ENCODE measurements at regions not wholly inside any gene's neighbourhood (a gene's known extent, or its start where the extent isn't known, plus 50 kb on each side); places are given as distances from the start of the nearest gene placed in this dataset.
A peak's percentile ranks its signal among the peaks of the same experiment; 100 is the strongest.

- H3K9me3 Mint-ChIP-seq: no peaks in the 10 kb centered on the region
- H3K4me1 Mint-ChIP-seq: no peaks in the 10 kb centered on the region
- H3K27ac Mint-ChIP-seq: no peak overlapping the region
Observed at GRCh38 chr12:127012109-127012508, 1254.9 kb upstream of the TMEM132C start.

GRCh38 chr12:127013197-127013596 lies 1253.8 kb upstream of the TMEM132C start:
- no peak for TF ChIP-seq CTCF (IDR thresholded peaks at IDR 0.05; ENCODE audit: unreplicated experiment)
- Mint-ChIP-seq H3K27me3 (ENCODE audit: low read depth) (no peaks in the 10 kb centered on the region), H3K4me3 (no peak overlapping the region), H3K36me3 (no peaks in the 10 kb centered on the region), H3K4me1 (no peaks in the 10 kb centered on the region), H3K27ac (no peak overlapping the region), H3K9me3 (no peaks in the 10 kb centered on the region)
- DNase-seq (ENCODE audit: low spot score in 2 of 2, unreplicated experiment in 2 of 2): no peak

More at GRCh38 chr12:127012109-127012508, 1254.9 kb upstream of the TMEM132C start:
- TF ChIP-seq CTCF (IDR thresholded peaks at IDR 0.05; ENCODE audit: unreplicated experiment): no peak
- no peaks in the 10 kb centered on the region for H3K27me3 Mint-ChIP-seq (ENCODE audit: low read depth)
- DNase-seq (ENCODE audit: low spot score in 2 of 2, unreplicated experiment in 2 of 2): no peak
- H3K4me3 Mint-ChIP-seq: no peak overlapping the region
- H3K36me3 Mint-ChIP-seq: no peaks in the 10 kb centered on the region

- Mint-ChIP-seq H3K27me3 (ENCODE audit: low read depth) (no peaks in the 10 kb centered on the region), H3K4me3 (no peak overlapping the region), H3K4me1 (no peaks in the 10 kb centered on the region), H3K27ac (no peak overlapping the region), H3K36me3 (no peaks in the 10 kb centered on the region), H3K9me3 (no peaks in the 10 kb centered on the region)
- no peak for DNase-seq (ENCODE audit: low spot score in 2 of 2, unreplicated experiment in 2 of 2)
- TF ChIP-seq CTCF (IDR thresholded peaks at IDR 0.05; ENCODE audit: unreplicated experiment): no peak
Observed at GRCh38 chr12:127014079-127014478, 1252.9 kb upstream of the TMEM132C start.

- TF ChIP-seq CTCF (IDR thresholded peaks at IDR 0.05; ENCODE audit: unreplicated experiment): no peak
Observed at GRCh38 chr12:127024791-127025190, 1242.2 kb upstream of the TMEM132C start.

GRCh38 chr12:127025545-127025944 lies 1241.4 kb upstream of the TMEM132C start:
- no peaks in the 10 kb centered on the region for H3K9me3 Mint-ChIP-seq
- no peak overlapping the region for H3K27ac Mint-ChIP-seq
- no peak overlapping the region for H3K4me3 Mint-ChIP-seq
- peak; percentile 44 for TF ChIP-seq CTCF (IDR thresholded peaks at IDR 0.05; ENCODE audit: unreplicated experiment)
- DNase-seq (ENCODE audit: low spot score in 2 of 2, unreplicated experiment in 2 of 2): no peak
- no peaks in the 10 kb centered on the region for H3K4me1 Mint-ChIP-seq
- peaks cover 14% of the 10 kb centered on the region for H3K27me3 Mint-ChIP-seq (ENCODE audit: low read depth)
- H3K36me3 Mint-ChIP-seq: no peaks in the 10 kb centered on the region

More at GRCh38 chr12:127024791-127025190, 1242.2 kb upstream of the TMEM132C start:
- peaks cover 13% of the 10 kb centered on the region for H3K27me3 Mint-ChIP-seq (ENCODE audit: low read depth)
- no peaks in the 10 kb centered on the region for H3K36me3 Mint-ChIP-seq
- no peak for DNase-seq (ENCODE audit: low spot score in 2 of 2, unreplicated experiment in 2 of 2)
- no peak overlapping the region for H3K4me3 Mint-ChIP-seq
- H3K4me1 Mint-ChIP-seq: no peaks in the 10 kb centered on the region
- no peak overlapping the region for H3K27ac Mint-ChIP-seq
- H3K9me3 Mint-ChIP-seq: no peaks in the 10 kb centered on the region

Data from mesothelial cell of epicardium (in vitro differentiated cells).